ENCODE measurements at regions not wholly inside any gene's neighbourhood (a gene's known extent, or its start where the extent isn't known, plus 50 kb on each side); places are given as distances from the start of the nearest gene placed in this dataset.

DNA sequence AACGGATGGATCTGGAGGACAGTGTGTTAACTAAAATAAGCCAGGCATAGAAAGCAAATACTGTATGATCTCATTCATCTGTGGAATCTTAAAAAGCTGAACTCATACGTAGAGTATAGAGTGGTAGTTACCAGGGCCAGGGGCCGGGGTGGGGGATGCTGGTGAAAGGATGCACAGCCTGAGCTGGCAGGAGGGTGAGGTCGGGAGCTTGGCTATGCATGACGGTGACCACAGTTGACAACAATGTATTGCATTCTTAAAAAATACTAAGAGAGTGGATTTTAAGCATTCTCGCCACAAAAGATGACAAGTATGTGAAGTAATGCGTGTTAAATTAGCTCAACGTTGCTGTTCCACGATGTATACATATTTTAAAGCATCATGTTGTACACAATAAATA, 351.3 kb downstream of the TMEM121 start:
- TF ChIP-seq POLR2AphosphoS5 (IDR thresholded peaks at IDR 0.05; ENCODE audit: low read depth, low read length), result no peak
- no peak for TF ChIP-seq PAX5 (IDR thresholded peaks at IDR 0.05; ENCODE audit: insufficient read depth, low read length, severe bottlenecking)
- no peak for TF ChIP-seq POLR2A (IDR thresholded peaks at IDR 0.05; ENCODE audit: low read depth, low read length)
- no peak for TF ChIP-seq TAF1 (IDR thresholded peaks at IDR 0.05; ENCODE audit: low read depth, low read length)
